RWPE1 (cell line): ENCODE measurements at regions not wholly inside any gene's neighbourhood (a gene's known extent, or its start where the extent isn't known, plus 50 kb on each side); places are given as distances from the start of the nearest gene placed in this dataset.
A peak's percentile ranks its signal among the peaks of the same experiment; 100 is the strongest.

Experiments used
- CTCF ChIA-PET: fragments of 350-600 bp; sonication (Branson Sonifier 250); formaldehyde crosslinking; extraction: SDS; loops from one replicate; lab custom pipeline; 2021; lab: Yijun Ruan, JAX
- POLR2A ChIA-PET: fragments of 400-600 bp; formaldehyde crosslinking; extraction: SDS; loops from one replicate; lab custom pipeline; 2020; ENCODE audit warnings: antibody characterized with exemption; ENCODE audit not compliant: low non-redundant PET; lab: Yijun Ruan, JAX
- DNase-seq: peaks from one replicate; pipeline ENCODE4 v3.0.0; 2012; ENCODE audit warnings: low spot score
- H3K27ac ChIP-seq: fragments of 450-650 bp; 2 replicates; pipeline ENCODE4 v1.5.1; 2017
- TF ChIP-seq, protein P1 (sequence below): fragments of 450-650 bp; conservative IDR thresholded peaks from 2 replicates; pipeline ENCODE4 v1.5.1; 2017; ENCODE audit warnings: low read depth, mild to moderate bottlenecking

DNA sequence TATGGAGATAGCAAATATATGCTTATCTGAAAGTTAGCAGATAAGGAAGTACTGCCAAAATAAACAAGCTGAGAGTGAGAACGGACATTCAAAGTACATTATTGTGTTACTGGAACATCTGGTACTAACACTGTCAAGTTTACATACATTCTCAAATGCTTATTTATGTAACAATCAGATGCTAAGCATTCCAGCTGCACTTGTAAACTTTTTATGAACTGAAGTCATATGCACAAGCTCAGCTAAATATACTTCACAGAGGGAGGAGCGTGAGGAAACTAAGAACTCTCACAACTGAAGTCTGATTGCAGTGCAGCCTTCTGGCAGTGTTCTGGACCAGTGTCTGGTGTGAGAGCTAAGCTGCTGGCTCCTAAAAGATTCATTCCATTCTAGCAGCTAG, 223.7 kb upstream of the NANOGP8 start:
- no peak overlapping the region for H3K27ac ChIP-seq
- DNase-seq = no peak

DNA sequence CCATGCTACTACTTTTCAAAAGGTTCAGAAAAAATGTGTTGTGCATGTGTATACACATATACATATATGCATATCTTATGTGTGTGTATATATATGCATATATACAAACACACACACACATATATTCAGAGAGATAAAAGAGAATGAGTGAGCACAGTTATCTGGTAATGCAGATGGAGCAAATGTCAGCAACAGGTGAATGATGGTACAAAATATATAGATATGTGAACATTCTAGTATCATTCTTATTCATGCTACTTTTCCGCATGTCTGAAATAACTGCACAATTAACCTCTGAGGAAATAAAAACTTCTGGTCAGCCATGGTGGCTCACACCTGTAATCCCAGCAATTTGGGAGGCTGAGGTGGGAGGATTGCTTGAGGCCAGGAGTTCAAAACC, 222.6 kb upstream of the NANOGP8 start:
- ChIA-PET POLR2A (no interaction called here), CTCF (interaction anchor here (0.9 kb wide), 1 partner anchor 137 kb away, joined by 4 read pairs; no protein-coding TSS in a partner anchor)
- TF ChIP-seq, protein P1, sequence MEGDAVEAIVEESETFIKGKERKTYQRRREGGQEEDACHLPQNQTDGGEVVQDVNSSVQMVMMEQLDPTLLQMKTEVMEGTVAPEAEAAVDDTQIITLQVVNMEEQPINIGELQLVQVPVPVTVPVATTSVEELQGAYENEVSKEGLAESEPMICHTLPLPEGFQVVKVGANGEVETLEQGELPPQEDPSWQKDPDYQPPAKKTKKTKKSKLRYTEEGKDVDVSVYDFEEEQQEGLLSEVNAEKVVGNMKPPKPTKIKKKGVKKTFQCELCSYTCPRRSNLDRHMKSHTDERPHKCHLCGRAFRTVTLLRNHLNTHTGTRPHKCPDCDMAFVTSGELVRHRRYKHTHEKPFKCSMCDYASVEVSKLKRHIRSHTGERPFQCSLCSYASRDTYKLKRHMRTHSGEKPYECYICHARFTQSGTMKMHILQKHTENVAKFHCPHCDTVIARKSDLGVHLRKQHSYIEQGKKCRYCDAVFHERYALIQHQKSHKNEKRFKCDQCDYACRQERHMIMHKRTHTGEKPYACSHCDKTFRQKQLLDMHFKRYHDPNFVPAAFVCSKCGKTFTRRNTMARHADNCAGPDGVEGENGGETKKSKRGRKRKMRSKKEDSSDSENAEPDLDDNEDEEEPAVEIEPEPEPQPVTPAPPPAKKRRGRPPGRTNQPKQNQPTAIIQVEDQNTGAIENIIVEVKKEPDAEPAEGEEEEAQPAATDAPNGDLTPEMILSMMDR = no peak
- H3K27ac ChIP-seq = no peak overlapping the region
- DNase-seq = no peak

More for the DNA sequence above, 223.7 kb upstream of the NANOGP8 start:
- ChIA-PET POLR2A (no interaction called here), CTCF (interaction anchor here (0.7 to 0.9 kb wide), 2 partner anchors 136 to 159 kb away, joined by 3 to 4 read pairs; no protein-coding TSS in a partner anchor)
- TF ChIP-seq, protein P1 = no peak

DNA sequence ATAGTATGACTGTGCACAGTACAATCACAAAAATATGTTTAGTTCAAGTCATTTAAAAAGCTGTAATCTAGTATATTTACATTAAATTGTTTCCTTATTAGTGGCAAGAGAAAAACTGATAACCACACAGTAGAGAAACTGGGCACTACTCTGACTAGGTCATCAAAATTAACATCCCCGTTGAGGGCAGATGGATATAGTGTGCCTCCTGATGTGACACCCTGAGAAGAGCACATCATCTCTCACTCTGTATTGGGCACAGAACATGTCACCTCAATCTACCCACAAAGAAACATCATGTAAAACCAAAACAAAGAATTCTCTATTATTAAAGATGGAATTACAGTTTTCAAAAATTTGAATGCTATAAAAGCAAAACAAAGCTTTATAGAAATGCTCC, 221.9 kb upstream of the NANOGP8 start:
- no peak overlapping the region for H3K27ac ChIP-seq
- DNase-seq = no peak
- CTCF ChIA-PET = no interaction called here
- TF ChIP-seq, protein P1 = no peak
- POLR2A ChIA-PET = no interaction called here

DNA sequence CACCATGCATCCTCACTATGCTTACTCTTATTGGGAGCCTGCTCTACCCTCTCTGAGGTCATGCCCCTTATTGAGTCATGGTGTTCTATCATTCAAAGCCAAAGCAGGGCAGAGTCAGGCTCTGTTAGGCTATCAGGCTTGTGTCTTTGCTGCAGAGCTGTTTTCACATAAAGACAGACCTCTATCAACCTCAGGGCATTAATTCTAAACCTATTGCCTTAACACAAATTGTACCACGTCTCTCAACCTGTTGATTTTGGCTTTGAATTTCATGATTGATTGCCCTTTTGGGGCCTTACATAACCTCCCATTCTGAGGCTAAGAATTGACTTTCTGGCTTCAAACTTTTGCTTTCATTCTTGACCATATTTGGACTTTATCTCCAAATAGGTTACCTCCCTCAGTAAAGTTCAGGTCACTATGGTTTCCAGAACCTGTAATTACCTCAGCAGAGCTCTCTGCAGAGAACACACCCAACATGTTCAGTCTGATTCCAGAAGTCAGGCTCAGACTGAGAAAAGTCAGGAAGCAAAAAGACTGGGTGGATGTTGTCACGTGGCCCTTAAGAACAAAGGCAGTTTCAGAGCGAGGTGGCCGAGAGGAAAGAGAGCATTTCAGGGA, 221.4 kb upstream of the NANOGP8 start:
- peak; percentile 52 for DNase-seq
- POLR2A ChIA-PET = no interaction called here
- TF ChIP-seq, protein P1 = no peak
- CTCF ChIA-PET = interaction anchor here (0.7 to 1.0 kb wide), 2 partner anchors 138 to 262 kb away, joined by 3 to 6 read pairs; no protein-coding TSS in a partner anchor
- H3K27ac ChIP-seq = no peak overlapping the region

DNA sequence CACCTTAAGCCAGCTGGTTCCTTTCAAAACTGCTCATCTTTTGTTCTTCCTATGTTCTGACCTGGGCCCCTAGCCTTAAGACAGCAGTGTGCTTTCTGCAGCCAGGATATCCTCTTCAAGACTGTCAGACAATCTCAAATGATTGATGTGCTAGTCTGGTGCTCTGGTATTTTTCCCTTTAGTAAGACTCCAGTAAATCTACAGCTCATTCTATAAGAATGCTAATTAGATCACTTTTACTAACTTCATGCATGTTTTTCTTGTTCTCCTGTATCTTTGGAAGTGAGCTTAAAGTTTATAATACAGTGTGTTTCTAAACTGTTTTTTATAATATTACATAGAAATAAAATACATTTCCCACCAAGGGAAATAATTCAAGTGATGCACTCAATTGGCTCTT, 220.9 kb upstream of the NANOGP8 start:
- no peak overlapping the region for H3K27ac ChIP-seq
- CTCF ChIA-PET = interaction anchor here (0.7 to 1.0 kb wide), 2 partner anchors 139 to 262 kb away, joined by 3 to 6 read pairs; no protein-coding TSS in a partner anchor
- TF ChIP-seq, protein P1 = no peak
- DNase-seq = peak; percentile 45
- POLR2A ChIA-PET = no interaction called here

DNA sequence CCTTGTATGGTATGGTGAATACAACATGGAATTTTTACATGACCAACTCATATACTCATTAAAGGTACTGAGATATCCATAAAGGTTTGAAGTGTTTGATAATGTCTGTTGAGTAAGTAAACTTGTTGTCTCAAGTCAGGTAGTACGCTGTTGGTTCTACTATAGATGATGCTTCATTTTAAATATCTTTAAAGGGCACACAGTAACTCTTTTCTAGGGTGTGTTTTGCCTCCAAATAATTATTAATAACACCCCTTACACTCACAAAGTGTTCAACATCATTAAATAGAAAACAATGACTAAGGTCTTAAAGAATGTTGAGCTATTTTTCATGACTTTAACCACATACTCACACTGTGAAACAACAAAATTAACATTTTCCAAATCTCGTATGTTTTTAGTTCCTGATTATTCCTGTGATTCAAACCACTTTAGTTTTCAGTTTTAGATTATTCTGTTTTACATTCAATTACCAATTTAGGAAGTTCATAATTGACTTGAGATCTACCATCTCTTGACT, 220.0 kb upstream of the NANOGP8 start:
- CTCF ChIA-PET = no interaction called here
- POLR2A ChIA-PET = no interaction called here
- no peak overlapping the region for H3K27ac ChIP-seq
- no peak for DNase-seq
- TF ChIP-seq, protein P1 = no peak
